Fibroblast of skin of right biceps (primary cell): ENCODE measurements at regions not wholly inside any gene's neighbourhood (a gene's known extent, or its start where the extent isn't known, plus 50 kb on each side); places are given as distances from the start of the nearest gene placed in this dataset.

ENCODE experiments used
- DNase-seq: peaks from one replicate; pipeline ENCODE4 v3.0.0-alpha.2; 2013

DNA sequence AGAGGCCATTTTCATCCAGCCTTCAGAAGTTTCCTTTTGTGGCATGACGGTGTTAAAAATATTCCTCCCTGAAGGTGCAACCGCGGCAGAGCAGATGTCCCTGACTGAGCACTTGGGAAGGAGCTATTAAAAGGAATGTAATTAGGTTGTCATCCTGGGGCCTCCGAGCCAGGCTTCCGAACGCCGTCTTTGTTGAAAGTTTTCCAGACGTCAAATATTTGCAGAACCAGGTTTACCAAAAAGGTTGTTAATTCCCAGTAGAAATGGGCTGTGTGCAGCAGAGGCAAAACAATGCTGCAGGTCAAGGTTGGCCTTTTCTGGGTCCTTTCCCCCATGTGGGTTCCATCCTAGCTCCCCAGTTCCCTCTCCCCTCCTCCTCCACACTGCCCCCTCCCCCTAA lies 88.8 kb upstream of the CALM2 start:
- DNase-seq = no peak

DNA sequence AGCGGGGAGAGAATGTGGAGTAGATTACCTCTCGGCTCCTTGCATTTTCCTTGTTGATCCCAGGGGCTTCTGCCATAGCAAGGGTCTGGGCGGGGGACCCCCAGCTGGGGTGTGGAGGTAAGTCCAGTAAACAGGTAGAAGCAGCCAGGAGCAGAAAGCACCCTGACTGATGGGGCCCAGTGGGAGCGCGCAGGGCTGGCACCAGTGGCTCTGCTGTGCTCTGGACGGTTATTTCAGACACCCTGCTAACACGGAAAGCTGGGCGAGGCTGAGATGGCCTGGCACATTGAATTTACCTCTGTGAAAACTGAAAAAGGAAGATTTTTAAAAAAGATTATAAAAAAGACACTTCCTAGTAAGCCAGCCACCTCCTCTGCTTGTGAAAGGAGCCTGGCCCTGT lies 88.4 kb upstream of the CALM2 start:
- DNase-seq = no peak

DNA sequence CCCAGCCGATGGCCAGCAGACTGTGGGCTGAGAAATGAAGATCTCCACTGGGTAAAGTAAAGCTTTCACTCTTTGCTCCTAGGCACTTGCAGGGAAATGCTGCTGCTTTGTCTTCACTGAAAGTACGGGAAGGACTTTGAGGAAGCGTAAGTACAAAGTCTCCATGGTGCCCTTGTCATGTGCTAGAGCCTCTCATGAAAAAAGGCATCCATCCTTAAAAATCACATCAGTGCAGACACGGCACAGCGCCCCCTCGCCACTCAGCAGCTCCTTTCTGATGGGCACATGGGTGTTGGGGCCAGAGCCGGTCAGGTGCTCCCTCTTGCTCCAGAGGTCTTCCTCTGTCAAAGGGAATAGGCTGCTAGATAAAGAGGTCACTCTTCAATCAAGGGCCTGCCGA lies 87.8 kb upstream of the CALM2 start:
- DNase-seq = no peak

DNA sequence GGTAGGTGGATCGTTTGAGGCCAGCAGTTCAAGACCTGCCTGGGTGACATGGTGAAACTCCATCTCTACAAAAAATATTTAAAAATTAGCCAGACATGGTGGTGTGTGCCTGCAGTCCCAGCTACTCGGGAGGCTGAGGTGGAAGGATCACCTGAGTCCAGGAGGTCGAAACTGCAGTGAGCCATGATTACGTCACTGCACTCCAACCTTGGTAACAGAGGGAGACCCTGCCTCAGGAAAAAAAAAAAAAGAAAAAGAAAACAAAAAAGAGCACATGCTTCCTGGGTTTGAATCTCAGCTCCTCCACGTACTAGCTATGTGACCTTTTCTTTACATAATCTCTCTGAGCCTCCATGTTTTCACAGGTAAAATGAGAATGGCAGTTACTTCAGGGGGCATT lies 86.3 kb upstream of the CALM2 start:
- no peak for DNase-seq

DNA sequence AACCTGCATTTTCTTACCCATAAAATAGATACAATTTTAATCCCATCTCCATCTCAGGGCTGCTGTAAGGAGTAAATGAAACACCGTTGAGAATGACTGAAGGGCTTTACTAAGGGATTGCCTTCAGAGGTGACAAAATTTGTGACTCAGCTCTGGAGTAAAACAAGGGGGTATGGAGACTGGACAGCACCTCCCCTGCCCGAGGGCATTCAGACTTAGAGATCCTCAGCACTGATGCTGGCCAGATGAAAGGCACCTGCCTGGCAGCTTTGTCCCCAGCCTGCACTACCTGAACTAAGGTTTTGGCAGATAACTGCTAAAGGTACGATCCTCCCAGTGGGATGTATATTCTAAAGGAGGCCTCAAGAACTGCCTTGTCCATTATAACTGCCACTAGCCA lies 84.7 kb upstream of the CALM2 start:
- DNase-seq = no peak

DNA sequence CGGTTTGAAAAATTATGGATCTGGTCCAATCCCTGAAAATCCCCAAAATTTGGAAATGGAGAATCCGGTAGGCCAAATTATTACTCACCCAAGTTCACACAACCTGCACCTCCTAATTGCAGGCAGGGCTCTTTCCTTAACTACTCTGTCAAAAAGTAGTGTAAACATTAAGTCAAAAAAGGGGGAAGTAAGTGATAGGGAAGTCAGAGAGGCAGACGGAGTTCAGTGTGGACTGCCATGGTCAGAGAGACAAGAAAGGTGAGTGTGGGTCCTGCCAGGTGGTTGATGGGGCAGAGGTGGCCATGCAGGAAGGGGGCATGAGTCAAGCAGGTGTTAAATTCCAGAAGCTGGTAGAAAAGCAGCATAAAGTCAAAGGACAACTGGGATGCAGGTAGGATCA lies 83.5 kb upstream of the CALM2 start:
- DNase-seq = no peak

DNA sequence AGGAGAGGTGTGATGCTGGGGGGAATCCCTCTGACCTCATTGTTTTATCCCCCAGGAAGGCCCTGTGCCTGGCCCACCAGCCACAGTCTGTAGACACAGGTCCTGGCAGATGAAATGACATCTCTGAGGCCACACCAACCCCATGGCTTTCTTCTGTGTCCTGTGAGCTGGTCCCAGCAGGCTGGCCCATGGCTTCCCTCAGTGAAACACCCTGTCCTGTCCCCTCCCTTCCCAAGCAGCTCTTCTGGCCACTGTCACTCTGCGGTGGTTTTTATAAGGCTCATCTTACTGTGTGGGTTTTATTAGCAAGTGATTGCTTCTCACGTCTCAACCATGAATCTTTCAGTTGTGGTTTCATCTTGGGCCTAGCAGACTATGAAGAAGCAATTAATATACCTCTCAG lies 81.6 kb upstream of the CALM2 start:
- no peak for DNase-seq

DNA sequence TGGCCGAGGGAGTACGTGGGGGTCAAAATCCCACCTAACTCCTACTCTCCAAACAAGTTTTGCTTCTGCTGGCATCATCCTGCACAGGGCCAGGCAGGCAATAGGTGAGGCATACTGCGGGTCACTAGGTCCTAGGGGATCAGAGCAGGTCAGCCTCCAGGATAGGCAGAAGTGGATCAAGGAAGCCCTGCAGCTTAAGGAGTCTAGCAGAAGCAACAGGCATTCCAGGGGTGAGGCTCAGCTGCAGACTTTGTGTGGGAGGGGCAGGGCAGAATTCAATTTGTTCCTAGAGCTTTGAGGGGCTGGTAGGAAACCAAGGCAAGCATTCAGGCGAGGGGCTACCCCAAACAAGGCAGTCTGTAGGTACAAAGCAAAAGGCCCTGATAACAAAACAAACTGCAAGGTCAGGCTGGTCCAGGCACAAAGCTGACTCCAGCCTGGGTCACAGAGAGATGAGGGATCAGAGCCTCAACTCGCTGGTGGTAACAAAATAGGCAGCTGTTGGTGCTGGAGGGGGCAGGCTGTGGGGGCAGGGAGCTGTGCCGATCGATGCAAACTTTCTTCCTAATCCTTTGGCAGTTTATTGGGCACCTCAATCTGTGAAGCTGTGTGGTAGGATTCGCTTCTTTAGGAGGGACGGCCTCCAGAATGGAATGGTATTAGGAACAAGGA lies 80.2 kb upstream of the CALM2 start:
- DNase-seq = no peak

DNA sequence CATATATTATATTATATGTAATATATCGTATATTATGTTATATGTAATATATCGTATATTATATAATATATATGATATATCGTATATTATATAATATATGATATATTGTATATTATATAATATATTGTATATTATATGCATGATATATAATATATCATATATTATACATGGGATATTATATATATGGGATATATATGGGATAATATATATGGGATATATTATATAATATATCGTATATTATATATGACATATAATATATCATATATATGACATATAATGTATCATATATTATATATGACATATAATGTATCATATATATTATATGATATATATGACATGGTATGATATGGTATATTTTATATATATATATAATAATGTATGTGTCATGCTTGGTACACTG lies 79.5 kb upstream of the CALM2 start:
- no peak for DNase-seq

DNA sequence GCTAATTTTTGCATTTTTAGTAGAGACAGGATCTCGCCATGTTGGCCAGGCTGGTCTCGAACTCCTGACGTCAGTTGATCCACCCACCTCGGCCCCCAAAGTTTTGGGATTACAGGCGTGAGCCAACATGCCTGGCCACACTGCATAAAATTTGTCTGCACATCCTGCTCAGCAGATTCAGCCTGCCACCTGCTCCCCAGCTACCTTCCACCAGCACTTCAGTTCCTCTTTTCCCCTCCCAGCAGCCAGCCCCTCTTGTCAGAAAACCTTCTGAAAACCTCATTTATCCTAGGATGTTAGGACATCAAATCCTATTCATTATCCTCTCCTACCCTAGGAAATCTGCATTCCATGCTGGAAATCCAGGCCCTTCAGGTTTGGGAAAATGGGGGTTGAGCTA lies 78.2 kb upstream of the CALM2 start:
- DNase-seq = no peak

DNA sequence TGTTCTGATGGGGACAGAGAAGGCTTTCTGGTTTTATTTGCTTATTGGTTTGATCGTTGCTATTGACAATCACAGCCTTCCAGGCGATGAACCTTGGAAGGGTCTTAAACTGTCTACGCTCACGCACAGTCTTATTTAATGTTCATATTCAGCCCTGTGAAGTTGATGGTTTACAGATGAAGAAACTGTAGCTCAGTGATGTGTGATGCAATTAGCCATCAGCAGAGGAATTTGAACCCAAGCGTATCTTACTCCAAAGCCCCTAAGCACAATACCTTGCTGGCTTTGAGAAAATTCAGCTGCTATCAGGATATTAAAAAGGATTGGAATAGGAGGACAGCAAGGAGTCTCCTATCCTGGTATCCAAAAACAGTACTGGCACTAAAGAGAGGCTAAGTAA lies 77.1 kb upstream of the CALM2 start:
- DNase-seq = no peak

DNA sequence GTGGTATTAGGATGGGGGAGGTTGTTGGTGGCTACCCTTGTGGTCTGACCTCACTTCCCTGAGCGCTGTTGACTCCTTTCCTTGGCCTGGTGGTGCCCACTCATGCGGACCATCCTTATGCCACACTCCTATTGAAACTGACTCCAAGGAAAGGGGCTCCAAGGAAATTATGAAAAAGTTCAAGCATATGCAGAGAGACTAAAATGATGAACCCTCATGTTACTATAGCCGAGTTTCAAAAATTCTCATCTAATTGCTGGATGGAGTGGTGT lies 75.0 kb upstream of the CALM2 start:
- DNase-seq = no peak

DNA sequence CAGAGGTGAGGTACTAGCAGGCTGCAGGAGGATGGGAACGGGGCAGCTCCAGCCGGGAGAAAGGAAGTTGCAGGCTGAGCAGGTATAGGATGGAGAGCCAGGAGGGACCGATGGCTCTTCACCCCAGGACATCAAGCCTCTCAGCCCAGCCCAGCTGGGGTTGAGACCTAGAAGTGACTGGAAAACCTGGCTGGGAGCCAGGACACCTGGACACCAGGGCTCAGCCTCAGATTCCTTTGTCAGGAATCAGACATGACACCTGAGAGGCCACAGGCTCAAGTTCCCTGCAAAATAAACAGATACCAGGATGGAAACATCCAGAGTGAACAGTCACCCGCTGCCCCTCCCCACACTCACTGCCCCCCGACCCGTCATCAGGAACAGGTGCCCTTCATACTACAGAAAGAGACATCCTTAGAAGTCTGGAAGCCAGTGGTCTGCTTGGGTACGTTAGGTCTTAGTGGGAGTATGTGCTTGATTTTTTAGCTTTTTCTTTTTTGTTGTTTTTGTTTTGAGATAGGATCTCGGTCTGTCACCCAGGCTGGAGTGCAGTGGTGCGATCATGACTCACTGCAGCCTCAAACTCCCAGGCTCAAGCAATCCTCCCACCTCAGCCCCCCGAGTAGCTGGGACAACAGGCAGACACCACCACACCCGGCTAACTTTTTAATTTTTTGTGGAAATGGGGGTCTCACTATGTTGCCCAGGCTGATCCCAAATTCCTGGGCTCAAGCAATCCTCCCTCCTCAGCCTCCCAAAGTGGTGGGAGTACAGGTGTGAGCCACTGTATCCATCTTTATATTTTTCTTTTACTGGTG lies 74.5 kb upstream of the CALM2 start:
- DNase-seq = no peak

DNA sequence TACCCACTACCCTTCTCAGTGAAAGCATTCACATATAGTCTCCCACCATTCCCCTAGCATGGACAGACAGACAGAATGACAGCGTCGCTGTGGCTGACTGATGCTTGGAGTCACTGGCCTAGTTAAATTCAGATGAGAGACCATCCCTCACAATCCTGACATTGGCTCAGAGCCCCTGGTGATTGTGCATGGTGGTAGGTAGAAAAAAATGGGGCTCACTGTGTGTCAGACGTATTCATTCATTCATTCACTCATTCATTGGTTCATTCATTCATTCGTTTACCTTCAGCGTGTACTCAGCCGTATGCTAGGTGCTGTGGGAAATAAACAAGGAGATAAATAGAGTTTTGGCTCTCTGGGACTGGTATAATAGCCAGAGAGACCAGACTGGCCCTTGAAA lies 73.6 kb upstream of the CALM2 start:
- DNase-seq = no peak

DNA sequence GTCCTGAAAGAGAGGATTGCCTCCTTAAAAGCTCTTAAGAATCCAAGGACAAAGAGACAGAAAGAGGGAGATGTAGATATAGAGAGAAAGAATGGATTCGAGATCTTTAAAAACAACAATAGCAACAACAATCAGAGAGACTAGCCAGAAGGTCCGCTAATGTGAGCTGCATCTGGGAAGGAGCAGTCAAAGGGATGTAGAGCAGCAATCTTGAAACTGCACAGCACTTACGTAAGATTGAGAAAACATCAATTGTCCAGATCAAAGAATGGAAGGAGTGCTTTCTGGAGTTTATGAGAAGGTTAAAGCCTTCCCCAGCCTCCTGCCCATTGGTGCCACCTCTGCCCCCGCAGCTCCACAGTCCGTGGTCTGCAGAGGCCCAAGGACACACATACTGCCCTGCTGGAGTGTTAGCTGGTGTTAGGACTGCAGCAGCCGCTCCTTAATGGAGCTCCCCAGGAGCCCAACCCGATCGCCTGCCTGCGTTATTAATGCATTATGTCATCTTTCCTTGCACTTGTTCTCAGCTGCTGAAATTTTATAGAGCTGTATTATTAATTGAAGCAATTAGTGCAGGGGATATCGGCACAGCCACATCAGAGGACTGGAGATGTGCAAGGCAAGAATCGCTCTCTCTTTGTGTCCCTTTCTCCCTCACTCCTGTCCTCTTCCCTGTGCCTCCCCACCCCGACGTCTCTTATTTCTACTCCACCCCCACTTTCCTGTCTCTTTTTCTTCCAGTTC lies 73.0 kb upstream of the CALM2 start:
- DNase-seq = peak; percentile 42

DNA sequence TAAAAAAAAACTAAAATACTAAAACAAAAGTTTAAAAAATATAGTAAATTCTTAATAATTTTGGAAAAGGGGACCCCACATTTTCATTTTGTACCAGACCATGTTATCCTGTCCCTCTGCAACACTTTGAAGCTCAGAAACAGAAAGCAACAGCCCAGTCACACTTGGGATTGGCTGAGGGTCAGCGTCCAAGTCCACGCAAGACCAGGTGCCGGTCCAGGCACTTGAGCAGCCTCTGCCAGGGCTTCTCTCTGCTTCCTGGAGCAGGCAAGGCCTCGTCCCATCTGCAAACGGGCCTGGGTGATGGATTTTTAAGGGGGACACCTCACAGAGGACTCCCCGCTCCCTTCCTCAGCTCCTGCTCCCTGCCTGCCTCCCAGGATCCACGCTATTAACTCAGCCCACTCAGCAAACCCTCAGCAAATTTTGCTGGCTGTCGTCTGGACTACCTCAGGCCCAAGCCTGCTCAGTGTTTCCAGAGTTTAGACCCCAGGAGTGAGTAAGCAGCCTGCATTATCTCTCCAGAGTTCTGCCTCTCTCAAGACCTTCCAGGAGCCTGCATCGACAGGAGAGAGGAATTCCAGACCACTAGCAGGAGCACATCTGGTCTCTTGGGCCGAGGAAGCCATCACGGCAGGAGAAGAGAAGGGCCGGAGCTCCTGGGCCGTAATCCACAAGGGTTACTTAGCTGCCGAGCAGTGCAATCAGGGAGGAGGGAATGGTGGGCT lies 67.4 kb upstream of the CALM2 start:
- DNase-seq = no peak

DNA sequence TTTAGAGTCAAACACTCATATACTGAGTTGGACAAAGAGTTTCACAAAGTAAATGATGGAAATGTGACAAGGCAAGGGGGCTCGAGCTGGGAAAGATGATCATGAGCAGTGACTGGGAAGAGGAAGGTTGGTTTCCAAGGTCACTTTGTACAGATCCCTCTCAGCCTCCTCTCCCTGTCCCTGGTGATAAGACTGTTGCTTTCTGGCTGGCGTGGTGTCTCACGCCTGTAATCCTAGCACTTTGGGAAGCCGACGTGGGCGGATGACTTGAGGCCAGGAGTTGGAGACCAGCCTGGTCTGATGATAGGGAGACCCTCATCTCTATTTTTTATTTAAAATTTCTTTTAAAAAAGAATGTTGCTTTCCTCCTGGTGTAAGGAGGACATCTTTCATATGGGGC lies 65.4 kb upstream of the CALM2 start:
- DNase-seq = no peak

DNA sequence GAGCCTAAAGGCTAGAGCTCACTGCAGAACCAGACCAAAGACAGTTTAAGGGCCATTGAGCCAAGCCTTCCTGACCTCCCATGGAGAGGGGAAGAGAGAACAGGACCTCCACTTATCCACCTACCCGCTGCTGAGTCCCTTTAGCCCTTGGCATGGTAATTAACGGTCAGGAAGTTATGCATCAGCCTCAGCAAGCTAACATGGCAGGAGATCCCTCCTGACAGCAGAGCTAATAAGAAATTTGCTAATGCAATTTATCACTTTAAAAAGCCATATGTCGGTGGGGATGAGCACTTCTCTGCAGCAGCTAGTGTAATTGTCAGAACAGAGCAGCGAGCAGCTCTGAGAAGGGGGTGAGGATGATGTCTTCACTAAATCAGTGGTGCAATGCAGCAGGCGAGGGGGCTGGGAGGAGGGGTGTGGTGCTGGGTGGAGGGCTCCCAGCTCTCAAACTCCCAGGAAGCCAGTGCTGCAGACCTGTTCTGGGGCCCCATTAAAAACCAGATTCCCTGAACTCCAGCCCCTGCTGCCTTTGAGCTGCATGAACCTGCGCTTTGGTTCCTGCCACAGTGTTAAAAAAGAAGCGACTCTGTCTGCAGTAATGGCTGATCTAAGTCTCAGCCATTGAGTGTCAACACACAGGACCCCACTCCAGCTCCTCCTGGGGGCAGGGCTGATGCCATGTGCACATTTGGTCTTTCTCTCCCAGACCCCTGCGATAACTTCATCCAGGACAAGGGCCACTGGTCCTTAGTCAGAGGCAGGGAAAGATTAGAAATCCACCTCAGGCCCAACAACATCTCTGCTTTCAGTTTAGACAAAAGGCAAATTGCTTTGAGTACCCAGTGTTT lies 63.0 kb upstream of the CALM2 start:
- no peak for DNase-seq

DNA sequence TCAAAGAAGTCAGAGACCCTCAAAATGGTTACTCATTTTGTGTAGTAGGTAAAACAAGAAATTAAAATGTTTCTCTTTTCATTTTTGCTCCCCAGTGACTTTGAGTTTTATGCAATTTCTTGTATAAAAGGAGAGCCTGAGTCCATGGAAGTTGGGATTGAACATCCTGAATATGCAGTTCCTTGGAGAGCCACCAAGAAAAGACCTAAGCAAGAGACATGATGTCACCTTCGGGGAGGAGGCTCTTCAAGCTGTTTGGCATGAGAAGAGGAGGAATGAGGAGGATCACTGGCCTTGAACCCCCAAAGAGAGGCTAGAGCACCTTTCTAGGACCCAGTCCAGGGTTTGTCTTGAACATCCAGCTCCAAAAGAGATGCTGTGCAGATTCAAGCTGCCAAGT lies 62.3 kb upstream of the CALM2 start:
- DNase-seq = peak; percentile 31

DNA sequence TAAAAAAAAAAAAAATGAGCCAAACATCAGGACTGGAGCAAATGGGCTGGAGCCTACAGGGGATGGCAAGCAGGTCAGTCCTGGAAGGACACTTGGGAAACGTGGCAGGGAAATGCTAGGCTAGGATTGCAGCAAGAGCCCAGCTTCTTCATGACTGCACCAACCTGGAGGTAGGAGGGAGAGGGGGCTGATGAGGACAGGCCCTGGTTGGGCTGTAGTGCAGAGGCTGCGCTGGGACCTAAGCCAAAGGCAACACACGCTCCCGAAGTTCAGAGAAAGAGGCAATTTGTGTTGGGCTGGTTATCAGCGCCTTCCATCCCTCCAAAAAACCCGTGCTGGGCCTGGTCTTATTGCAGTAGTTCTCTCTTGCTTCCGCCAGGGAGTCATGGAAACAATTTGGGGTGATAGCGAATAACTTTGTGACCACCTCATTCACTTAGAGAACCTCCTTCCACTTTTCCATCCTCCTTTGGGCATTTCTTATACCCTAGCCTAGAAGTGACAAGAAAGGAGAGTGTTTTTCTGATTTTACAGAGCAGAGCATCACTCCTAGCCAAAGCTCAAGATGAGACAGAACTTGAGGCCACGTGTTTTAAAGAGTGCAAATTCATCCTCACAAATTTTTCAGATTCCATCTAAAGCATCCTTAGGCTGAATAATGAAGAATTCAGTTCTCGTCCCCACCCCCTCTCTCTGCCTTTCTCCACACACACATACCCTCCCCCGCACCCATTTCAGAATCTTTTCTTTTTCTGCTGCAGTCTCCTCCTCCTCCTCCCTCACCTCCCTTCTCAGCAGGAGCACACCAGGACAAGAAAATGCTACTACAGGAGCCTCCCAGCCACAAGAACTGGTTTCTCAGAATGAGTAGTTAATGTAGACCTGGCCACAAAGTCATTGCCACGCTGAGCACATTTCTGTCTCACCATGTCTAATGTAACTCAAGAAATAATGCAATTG lies 61.3 kb upstream of the CALM2 start:
- DNase-seq = peak; percentile 83

DNA sequence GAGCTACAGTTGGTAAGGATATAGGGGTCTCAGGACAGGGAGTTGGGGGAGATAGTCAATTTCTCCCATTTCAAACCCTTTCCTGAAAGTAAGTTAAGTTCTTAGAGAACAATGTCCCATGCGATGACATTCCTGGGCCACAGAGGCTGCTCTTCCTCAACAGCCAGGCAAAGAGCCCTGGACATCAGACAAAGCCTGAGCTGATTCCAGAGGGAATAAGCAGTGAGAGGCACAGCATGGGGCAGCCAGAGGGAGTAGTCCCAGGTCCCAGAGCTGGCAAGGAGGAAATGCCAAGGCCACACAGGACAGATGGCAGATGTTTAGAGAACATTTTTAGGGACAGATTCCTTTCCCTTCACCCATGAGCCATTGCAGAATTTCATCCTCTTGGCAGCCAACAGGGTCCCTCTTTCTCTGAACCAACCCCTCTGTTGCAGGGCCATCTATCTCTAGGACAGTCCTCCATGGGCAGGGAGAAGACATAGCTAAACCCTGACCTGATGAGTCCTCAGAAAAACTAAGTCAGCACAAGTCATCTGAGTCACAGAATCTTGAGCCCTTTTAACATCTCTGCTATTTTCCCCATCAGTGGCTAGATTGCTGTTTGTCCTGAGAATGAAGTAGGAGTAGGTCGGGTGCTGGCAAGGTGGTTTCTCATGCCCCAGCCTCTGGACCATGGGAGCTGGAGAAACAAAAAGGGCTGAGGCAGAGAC lies 60.3 kb upstream of the CALM2 start:
- peak; percentile 26 for DNase-seq
